ENCODE measurements at regions not wholly inside any gene's neighbourhood (a gene's known extent, or its start where the extent isn't known, plus 50 kb on each side); places are given as distances from the start of the nearest gene placed in this dataset.
"Not testable (repeated sequence)": the region's sequence is repeated elsewhere in the genome, so short reads cannot be mapped to it uniquely, and the experiment has no call there.

DNA sequence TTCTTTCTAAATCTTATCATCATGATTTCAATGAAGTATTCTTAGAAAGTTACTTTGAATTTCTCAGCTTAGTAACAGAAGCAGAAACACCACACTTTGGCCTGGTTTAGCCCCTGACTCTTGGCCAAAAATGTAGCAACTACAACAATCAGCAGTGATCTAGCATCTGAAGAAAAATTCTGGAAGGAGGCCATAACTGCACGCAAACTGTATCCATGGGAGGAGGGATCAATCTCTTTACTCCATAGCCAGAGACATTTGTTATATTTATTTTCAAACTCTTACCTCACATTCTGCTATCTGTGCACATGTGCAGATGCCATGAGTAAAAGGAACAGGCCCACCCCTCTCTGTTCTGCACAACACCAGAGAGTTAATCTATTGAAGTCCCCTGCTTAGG, 251.0 kb upstream of the P2RY1 start:
- DNase-seq = no peak

DNA sequence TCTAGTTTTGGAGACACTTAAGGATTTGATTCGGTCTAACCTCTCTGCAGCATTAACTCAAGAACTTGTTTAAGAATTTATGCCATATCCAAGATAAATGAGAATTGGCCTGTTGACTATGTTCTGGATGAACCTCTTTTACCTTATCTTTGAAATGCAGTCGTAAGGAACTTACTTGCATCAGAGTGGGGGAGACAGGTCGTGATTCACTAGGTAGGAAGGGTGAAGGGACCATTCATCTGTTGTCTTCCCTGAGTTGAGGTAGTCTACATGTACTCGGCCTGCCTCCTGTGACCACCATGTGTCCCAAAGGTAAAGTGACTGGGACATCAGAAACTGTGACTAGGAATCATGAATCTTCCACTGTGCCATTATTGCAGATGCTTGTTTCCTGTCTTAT, 248.0 kb upstream of the P2RY1 start:
- no peak for DNase-seq

DNA sequence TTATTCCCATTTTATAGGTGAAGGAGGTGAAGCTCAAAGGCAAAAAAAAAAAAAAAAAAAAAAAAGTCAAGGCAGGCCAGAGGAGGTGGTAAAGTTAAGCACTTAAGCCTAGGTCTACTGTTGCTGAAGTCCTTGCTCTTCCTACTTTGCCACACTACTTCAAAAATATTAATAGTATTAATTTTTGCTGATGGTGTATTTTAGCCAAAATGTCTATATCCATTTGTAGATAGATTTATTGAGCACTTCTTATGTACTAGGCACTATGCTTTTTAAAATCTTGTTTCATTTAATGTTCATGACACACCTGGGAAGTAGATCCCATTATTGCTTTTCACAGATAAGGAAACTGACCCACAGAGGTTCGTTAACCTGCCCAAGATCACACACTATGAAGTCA, 247.1 kb upstream of the P2RY1 start:
- DNase-seq = no peak

DNA sequence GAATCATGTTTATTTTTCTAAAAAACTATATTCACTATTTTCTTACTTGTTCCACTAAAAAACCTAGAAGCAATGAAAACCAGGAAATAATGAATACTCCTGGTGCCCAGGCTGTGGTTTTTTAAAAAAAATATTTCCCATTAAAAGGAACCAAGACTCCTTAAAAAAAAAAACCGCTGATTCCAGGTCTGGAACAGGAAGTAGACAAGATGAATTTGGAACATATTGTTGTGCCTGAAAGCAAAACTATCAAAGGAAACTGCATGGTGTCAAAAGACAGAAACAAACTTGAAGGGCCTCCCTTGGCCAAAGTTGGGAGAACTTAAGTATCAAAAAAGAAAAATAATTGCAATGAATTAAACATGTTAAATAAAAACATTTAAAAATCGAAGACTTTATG, 245.3 kb upstream of the P2RY1 start:
- DNase-seq = no peak

DNA sequence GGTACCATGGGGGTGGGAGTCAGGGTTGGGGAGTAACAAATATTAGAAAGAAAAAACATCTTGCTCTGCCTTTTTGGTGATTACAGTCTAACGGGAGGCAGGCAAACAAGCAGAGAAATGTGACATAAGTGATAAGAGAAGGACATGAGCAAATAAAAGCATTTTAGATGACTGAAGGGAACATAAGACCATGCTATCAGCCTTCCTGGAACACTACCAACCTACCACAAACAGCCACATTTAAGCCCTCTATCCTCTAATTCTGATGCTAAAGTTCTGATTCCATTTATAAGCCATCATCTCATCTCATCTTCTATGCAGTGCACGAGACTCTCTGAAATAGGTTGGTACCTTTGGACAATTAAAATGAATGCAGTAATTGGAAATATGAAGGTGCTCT, 243.4 kb upstream of the P2RY1 start:
- DNase-seq = no peak

DNA sequence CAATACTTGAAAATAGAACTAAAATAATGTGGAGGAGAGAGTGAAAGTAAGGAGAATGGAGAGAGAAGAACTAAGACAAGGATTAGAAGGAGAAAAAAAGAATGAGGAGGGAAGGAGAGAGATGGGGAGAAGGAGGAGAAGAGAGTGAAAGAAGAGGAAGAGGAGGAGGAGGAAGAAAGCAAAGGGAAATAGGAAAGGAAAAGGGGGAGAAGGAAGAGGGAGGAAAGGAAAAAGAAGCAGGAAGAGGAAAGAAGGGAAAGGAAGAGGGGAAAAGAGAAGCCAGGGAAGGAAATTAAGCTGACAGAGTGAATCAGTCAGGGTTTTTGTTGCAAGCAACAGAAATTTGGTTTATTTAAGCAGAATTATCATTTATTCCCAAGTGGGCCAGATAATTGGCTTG, 241.7 kb upstream of the P2RY1 start:
- DNase-seq = no peak

DNA sequence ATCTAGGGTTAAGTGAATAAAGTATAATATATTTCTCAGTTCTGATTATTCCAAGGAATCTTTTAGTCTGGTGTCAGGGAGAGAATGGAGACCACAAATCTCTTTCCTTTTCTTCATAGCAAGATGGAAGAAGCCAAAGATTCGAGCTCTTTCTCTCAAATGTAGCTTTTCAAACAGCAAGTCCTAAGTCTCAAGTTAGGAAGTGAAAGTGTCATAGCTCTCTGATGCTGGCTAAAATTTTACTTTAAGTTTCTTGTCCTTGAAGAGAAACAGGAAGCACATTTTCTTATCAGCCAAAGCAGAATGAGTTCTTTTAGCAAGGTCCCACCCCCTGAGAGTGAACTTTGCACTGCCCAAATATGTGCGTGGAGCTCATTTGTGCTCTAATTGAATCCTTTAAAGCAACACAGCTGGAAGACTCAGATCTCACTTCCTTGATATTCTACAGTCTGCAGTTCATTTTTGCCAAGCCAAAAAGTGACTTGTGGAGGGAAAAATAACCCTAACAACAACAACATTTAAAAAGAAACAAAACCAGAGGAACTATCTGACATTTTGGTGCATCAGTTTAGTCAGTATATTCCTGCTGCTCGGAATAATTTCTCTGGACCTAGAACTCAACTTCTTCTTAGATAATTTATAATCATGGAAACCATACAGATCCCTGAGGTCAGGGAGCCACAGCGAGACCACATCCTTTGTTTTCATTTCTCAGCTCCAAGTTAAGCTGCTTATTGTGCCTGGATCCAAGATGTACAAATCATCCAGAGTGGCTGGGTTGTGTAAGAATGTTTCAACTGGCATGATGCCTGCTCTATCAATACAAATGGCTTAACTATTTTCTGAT, 238.7 kb upstream of the P2RY1 start:
- no peak for DNase-seq

DNA sequence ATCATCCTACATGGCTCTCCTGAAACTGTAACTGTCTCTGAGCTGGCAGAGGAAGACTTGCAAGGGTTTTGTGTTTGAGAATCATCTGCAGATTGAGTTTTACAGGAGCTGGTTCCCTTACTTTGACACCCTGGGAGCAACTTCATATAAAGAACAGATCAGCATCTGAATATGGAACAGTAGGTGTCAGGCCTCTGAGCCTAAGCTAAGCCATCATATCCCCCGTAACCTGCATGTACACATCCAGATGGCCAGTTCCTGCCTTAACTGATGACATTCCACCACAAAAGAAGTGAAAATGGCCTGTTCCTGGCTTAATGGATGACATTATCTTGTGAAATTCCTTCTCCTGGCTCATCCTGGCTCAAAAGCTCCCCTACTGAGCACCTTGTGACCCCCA, 238.1 kb upstream of the P2RY1 start:
- DNase-seq = not testable (repeated sequence)

DNA sequence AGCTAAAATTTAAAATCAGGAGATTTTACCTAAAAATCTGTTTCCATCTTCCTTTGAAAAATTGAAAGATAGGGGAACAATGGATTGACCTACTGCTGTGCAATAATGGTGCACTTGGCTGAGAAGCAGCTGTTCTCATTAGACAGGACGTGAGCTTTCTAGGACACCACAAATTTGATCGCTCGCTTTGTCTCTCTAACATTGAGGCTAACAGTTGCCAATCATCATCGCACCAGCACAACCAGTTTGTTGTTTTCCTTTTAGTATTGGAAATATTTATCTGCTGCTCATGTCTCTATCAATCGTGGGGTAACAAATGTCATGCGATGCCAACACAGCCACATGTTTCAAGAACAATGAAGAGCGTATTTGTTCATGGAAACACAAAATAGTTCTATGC, 228.8 kb upstream of the P2RY1 start:
- no peak for DNase-seq

DNA sequence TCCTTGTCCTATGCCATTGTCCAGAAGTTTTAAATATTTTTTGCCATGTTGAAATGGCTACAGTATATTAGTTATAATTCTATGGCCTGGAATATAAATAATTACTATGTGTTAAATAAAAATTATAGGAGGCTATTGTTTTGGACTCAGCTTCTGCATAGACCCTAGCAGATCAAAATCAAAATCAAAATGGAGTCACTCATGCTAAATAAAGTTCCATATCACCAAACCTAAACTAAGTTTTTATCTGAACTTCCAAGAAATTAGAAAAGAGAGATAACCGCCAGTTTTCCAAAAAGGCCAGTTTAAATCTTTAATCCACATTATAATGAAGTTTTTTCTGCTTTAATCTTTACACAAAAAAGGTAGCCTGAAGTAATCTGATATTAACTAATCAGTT, 227.8 kb upstream of the P2RY1 start:
- no peak for DNase-seq

DNA sequence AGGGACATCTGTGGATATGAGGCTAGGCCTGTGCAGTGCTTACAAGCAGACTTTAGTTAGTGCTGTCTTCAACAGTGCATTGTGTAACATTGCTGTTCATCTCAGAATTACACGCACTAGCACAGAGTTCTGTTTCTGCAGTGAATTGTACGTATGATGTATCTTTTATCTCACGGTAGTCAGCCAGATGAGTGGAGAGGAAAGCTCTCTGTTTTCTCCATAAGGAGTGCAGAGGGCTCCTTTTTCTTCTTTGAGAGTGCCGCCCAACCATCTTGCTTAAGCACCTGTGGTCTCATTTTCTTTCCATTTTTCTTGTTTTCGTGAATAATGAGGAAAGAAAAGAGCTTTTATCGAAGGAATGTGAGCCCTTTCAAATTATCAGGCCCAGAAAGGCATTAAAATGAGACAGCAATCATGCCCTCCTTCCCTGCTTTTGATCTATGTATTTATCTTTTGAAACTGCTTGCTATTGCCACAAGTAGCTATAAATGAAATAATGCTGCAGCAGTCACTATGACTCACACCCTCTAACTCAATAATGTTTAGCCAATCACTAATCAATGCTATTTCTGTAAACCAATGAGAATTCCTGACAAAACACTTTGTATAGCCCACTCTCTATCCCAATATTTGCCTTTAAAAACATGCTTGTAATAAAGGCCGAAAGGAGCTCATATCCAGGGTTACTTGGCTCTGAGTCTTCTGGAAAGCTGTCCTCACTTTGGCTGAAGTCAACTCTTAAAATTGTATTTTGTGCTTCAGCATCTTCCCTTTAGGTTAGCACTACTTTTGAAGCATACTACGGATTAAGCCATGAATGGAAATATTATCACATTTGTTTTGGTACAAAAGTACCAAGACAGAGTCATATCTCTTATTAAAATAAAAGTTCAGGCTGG, 226.0 kb upstream of the P2RY1 start:
- no peak for DNase-seq

DNA sequence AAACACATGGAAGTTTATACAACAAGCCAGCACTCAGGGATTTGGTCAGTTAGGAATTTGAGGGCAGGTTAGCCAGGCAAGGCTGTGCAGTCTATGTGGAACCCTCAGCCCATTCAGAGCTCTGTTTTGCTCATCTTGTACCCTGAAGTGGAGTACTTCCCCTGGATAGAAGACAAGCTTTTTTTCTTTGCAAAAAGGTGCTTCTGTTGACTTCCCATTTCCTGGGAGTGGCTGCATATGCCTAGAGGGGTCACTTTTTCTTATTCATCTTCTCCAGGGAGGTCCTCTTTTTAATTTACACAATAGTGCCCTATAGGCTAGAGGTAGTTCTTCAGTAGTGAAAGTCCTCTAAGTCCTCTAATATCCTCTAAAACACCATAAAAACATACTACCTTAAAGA, 225.0 kb upstream of the P2RY1 start:
- DNase-seq = no peak

DNA sequence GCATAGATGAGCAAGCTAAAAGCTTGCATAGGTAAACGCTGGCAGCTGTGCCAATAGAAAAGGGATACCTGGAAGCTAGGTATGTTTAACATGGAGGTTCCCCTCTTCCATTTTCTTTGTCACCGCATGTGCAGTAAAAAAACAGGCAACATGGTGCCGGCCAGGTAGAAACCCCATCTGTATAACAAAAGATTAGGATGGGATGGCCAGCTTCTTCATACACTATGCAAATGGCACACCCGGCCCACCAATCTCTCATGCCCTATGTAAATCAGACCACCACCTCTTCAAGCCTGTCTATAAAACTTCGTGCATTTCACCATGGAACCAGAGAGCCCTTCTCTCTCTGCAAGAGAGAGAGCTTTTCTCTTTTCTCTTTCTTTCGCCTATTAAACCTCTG, 224.3 kb upstream of the P2RY1 start:
- DNase-seq = no peak

DNA sequence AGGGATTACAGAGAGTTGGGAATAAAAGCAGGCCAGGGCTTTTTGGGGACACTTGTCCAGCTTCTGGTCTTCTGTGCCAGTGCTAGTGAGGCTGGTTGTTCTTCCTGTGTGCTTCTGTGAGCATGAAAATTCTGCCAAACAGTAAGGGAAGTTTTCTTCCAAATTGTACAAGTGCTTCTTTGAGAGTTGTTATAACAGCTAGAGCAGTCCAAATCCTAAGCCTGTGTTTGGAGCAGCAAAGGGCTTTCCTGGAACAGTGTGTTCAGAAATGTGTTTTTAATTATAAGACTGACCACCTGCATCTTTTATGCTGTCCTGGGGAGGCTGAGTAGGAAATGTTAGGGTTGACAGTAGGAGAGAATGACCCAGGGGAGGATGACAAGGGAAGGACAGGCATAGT, 223.0 kb upstream of the P2RY1 start:
- no peak for DNase-seq

DNA sequence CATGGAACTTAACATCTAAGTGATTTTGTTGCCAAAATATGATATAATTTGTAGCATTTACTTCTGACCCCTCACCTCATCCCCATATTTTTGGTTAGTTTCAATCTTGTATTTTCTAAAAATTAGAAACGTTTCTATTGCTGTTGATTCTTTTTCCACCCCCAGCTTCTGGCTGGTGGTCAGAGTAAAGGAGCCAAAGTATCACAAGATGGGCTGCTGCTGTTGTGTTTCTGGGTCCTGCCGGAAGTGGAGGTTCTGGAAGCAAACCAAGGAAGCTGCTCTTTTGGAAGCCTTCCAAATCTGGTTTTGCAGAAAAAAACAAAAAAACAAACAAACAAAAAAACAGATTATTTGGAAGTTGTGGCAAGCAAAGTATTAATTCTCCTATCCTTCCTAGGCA, 221.1 kb upstream of the P2RY1 start:
- no peak for DNase-seq

DNA sequence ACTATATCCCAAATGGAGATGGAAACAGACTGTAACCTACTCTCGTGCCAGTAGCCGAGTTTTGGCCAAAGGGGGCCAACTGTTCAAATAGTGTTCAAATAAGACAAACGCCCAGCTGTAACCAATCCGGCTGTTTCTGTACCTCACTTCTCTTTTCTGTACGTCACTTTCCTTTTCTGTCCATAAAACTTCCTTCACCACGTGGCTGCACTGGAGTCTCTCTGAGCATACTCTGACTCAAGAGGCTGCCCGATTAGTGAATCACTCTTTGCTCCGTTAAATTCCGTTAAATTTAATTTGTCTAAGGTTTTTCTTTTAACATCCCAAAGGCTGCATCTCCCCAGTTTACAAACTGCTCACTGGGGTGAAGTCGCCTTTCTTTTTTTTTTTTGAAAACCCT, 219.2 kb upstream of the P2RY1 start:
- DNase-seq = no peak

DNA sequence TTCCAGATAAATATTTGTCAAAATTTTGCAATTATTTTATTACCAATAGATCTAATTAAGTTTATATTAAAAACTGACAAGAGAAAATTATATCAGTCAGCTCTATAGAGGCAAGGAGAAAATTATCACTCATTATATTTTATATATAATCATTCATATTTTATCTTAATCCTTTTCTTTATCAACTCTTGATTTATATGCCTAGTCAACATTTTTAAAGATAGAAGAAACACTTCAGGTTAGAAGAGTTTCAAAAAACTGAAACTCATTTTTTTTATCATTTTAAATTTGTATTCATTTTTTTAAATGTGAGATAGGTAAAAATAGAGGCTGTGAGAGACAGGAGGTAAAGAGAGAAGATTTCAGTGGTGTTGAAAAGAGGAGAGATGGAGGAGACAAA, 217.3 kb upstream of the P2RY1 start:
- no peak for DNase-seq

DNA sequence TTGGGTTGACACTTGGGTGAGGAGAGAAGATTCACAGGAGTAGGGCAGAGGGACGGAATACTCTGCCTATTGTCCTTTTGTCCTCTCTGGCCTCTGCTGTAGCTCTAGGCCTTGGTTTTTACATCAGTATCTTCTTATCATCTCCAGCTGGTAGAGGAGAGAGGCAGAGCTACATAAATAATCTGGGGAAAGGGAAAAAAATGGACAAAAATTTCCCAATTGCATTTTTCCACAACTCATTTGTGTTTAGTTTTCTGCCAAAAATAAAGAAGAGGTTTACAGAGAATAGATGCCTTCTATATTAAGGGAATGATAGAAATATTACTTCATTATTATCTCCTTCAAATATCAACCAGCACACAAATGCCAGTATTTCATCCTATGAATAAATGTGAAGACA, 216.4 kb upstream of the P2RY1 start:
- no peak for DNase-seq

DNA sequence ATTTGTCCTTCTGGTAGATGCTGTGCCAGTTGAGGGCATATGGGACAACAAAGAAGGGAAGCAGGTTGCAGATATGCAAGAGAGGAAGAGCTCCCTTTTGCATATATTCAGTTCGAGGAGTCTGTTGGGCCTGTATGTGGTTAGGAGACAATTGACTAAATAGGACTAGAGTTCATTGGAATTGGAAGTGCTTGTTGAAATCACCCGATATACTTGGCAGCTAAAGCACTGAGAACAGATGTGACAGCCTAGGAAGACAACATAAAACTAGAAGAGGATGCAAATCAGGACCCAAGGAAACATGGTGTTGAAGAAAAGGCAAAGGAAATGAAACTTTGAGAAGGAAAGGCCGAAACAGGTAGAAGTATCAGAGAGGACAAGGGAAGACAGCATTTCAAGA, 215.2 kb upstream of the P2RY1 start:
- no peak for DNase-seq

DNA sequence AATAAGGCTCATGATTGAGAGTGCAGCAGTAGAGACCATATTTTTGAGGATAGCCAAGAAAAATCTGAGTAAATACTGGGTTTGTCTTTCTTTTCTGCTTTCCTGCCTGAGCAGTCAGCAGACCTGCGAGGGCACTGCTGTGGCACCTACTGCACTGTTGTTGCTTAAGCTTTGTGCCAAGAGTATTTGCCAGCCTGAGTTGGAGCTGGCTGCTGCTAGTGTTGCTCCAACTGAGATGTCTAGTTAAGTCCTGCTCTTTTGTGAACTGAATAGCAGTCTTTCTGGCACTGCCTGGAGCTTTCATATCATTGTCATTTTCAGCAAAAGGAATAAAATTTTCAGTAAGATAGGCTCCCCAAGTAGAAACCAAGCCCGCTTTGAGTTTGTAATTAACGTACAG, 214.5 kb upstream of the P2RY1 start:
- DNase-seq = no peak

DNA sequence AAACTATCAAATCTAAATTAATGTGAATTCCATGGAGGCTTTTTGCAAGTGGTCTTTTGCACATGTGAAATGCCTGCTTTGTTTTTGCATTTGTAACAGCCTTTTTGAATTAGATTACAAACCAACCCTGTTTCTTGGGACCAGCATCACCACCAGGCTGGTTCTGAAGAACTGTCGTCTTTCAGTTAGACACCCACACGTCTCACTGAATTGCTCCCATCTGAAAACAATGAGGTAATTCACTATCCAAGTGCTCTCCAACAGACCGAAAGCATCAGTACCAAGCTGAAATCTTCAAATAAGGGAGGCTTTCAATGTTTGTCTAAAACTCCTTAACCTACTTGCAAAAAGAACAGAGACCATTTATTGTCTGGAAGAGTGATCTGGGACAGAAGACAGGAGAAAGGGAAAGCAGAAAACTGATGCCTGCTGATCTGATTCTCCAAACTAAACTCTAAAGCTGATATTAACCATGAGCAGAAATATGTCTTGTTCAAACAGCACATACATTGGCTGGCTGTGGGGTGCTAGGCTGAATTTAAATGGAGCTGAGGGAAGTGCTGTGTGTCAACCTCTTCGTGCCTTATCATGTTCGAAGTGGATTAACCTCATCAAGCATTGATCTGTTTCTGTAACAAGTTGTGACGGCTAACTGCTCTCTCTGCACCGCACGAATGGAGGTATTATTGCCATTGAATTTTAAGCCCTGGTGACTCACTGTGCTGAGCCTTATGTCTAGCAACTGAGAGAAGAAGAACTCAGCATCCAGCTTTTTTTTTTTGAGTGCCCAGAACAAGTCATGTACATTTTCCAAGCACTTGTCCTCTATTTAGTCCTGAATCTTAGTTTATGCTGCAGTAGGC, 213.7 kb upstream of the P2RY1 start:
- DNase-seq = no peak

DNA sequence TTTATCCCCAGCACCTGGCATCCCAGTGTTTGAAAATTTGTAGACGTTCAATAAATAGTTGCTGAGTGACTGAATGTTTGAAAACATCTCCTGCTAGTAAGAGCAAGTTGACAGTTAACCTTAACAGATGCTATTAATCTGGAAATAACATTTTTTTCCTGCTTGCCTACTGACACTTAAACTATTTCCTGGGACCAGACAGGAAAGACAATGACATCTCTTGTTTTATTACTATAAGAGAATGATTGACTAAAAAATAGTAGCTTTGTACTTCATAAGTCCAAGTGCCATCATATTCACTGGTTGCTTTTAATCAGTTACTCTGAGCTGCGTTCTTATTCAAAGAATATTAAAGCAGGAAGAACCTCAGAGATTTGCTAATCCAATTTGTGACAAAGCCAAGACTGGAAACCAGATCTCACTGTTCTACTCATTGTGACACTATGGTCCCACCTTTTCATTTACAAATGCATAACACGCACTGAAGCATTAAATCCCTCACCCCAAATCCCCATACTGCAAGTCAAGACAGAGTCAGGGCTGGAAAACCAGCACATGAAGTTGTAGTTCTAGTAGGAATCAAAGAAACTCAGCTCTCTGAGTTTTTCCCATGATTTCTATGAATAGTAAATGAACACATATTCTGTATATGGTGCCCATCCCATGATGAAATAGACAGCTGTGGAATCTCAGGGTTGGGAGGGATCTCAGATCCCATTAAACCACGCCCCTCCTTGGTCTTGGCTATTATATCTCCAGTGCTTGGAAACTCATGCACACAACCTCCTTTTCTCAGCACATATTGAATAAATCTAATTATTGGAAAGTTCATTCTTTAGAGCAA, 212.7 kb upstream of the P2RY1 start:
- no peak for DNase-seq

DNA sequence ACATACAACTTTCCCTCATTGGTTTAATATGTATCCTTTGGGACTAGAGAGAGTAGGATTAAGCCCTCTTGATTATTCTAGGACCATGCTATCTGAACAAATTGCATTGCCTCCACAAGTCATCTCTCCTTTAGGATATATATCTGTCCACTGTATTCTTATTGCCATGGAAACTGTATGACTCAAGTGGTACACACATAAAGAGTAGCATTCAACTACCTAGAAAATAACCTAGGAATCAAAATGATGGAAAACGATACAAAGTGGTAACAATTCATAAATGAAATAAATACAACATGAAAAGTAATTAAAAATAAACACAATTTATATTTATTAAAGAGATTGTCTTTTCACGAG, 212.1 kb upstream of the P2RY1 start:
- no peak for DNase-seq

Data from SHP77 (cell line).